Panc1 (cell line): ENCODE measurements at regions not wholly inside any gene's neighbourhood (a gene's known extent, or its start where the extent isn't known, plus 50 kb on each side); places are given as distances from the start of the nearest gene placed in this dataset.

ENCODE experiments used
- ATAC-seq: fragments of 200-7000 bp; cut with Tn5 transposase; 2 replicates; pipeline ENCODE4 v1.9.1; 2020; ENCODE audit warnings: mild to moderate bottlenecking, moderate library complexity
- BruUV-seq: library from RNA; stranded (reverse); fragments of 400-500 nt; replicated peaks from 2 replicates; lab custom pipeline; 2021; lab: Mats Ljungman, UMichigan
- CTCF ChIA-PET: fragments of 300-600 bp; sonication (Branson Sonifier 250); formaldehyde crosslinking; loops from one replicate; lab custom pipeline; 2022; ENCODE audit warnings: antibody characterized with exemption; lab: Charles Lee
- POLR2A ChIA-PET: fragments of 300-600 bp; sonication (Branson Sonifier 250); formaldehyde crosslinking; loops from one replicate; lab custom pipeline; 2022; ENCODE audit warnings: antibody characterized with exemption; lab: Charles Lee
- DNase-seq: peaks from one replicate; pipeline ENCODE4 v3.0.0-alpha.2; 2010; ENCODE audit warnings: low read depth, low spot score
- H3K27ac ChIP-seq: 2 replicates; pipeline ENCODE4 v1.5.1; 2011; ENCODE audit warnings: mild to moderate bottlenecking, low read length, inconsistent platforms
- H3K27me3 ChIP-seq: fragments of 200-500 bp; sonication (Bioruptor generic); 2 replicates; pipeline ENCODE4 v1.6.0; 2014; ENCODE audit warnings: low read length, inconsistent platforms; ENCODE audit not compliant: control insufficient read depth, insufficient read depth
- H3K36me3 ChIP-seq: fragments of 200-500 bp; sonication (Bioruptor generic); 2 replicates; pipeline ENCODE4 v1.5.1; 2014; ENCODE audit warnings: inconsistent platforms, mild to moderate bottlenecking, low read length, moderate library complexity; ENCODE audit not compliant: control insufficient read depth, insufficient read depth
- H3K4me1 ChIP-seq: 2 replicates; pipeline ENCODE4 v1.5.1; 2011; ENCODE audit warnings: inconsistent platforms, mild to moderate bottlenecking, low read length, moderate library complexity; ENCODE audit not compliant: control insufficient read depth, insufficient read depth
- H3K4me3 ChIP-seq, 2 experiments: 2 replicates each; pipeline ENCODE4 v1.5.1; 2011 to 2012; ENCODE audit warnings: low read depth in 2 of 2, low read length in 2 of 2, mild to moderate bottlenecking in 2 of 2, inconsistent platforms in 1 of 2, moderate library complexity in 1 of 2
- H3K9me3 ChIP-seq: fragments of 200-500 bp; sonication (Bioruptor generic); 2 replicates; pipeline ENCODE4 v1.5.1; 2014; ENCODE audit warnings: low read depth, mild to moderate bottlenecking, inconsistent platforms, low read length, moderate library complexity; ENCODE audit not compliant: control insufficient read depth, insufficient read depth
- POLR2AphosphoS5 ChIP-seq: IDR thresholded peaks from 2 replicates; pipeline ENCODE4 v1.6.1; 2012; ENCODE audit warnings: mild to moderate bottlenecking, low read depth, low read length, moderate library complexity
- SIN3A ChIP-seq: IDR thresholded peaks from 2 replicates; pipeline ENCODE4 v1.6.1; 2012; ENCODE audit warnings: low read depth, mild to moderate bottlenecking, low read length, moderate library complexity, borderline replicate concordance; ENCODE audit not compliant: insufficient read depth
- TCF7L2 ChIP-seq: IDR thresholded peaks from 2 replicates; pipeline ENCODE4 v1.6.1; 2011; ENCODE audit warnings: mild to moderate bottlenecking, low read depth, low read length, inconsistent platforms
- in situ Hi-C: cut with HindIII; loops from 2 replicates; pipeline ENCODE4 v1.10.0; 2016; ENCODE audit warnings: low sequenced_read_pairs, low pct_unique_long_range_greater_than_20kb
- intact Hi-C: fragments of 100-400 bp; cut with micrococcal nuclease; formaldehyde crosslinking; loops from one replicate; pipeline ENCODE4 v1.10.0; 2022; ENCODE audit not compliant: unreplicated experiment
- TF ChIP-seq, protein P1 (sequence below): fragments of 450-650 bp; IDR thresholded peaks from 2 replicates; pipeline ENCODE4 v1.5.1; 2017; ENCODE audit warnings: mild to moderate bottlenecking
- TF ChIP-seq, protein P2 (sequence below), 2 experiments: IDR thresholded peaks; 2 replicates each; pipeline ENCODE4 v1.6.1; 2011 to 2012; ENCODE audit warnings: low read depth in 2 of 2, control low read depth in 1 of 2, low read length in 1 of 2, mild to moderate bottlenecking in 1 of 2, moderate library complexity in 1 of 2; ENCODE audit not compliant: insufficient read depth in 1 of 2

DNA sequence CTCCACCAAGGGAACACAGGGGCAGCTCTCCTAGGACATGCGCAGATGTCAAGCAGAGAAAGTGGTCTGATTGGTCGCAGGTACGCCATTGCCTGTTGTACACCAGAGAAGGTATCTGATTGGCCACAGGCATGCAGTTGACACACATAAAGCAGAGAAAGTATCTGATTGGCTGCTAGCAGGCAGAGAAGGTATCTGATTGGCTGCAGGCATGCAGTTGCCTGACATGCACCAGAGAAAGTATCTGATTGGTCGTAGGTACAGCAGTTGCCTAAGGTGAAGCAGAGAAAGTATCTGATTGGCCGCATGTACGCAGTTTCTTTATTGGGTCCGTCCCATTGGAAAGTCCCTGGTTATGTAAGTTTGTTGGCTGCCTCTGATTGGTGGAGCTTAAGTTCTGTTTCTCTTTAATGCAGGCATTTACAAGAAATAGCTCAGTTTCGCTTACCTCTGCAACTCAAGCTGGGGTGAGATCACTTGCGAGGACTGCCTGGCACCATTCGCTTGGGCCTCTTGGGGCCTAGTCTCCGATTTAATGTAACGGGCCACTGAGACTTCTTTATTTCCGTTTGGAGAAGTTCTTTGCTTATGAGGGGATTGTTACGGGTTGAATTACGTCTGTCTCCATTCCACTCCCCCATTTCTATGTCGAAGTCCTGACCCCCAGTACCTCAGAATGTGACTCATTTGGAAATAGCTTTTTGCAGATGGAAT lies 74.2 kb downstream of the SIK1 start:
- Histone ChIP-seq H3K36me3 (no peaks in the 10 kb centered on the region), H3K9me3 (no peaks in the 10 kb centered on the region), H3K4me3 (no peak overlapping the region), H3K27ac (no peak overlapping the region), H3K27me3 (no peaks in the 10 kb centered on the region), H3K4me1 (no peaks in the 10 kb centered on the region)
- BruUV-seq, result no TSS peak
- ATAC-seq, result no peak
- in situ Hi-C loops (no loop called here), intact Hi-C loops (no loop called here)
- DNase-seq, result no peak
- CTCF ChIA-PET, result no interaction called here
- no peak for TF ChIP-seq POLR2AphosphoS5
- no peak for TF ChIP-seq SIN3A
- TF ChIP-seq, protein P1, sequence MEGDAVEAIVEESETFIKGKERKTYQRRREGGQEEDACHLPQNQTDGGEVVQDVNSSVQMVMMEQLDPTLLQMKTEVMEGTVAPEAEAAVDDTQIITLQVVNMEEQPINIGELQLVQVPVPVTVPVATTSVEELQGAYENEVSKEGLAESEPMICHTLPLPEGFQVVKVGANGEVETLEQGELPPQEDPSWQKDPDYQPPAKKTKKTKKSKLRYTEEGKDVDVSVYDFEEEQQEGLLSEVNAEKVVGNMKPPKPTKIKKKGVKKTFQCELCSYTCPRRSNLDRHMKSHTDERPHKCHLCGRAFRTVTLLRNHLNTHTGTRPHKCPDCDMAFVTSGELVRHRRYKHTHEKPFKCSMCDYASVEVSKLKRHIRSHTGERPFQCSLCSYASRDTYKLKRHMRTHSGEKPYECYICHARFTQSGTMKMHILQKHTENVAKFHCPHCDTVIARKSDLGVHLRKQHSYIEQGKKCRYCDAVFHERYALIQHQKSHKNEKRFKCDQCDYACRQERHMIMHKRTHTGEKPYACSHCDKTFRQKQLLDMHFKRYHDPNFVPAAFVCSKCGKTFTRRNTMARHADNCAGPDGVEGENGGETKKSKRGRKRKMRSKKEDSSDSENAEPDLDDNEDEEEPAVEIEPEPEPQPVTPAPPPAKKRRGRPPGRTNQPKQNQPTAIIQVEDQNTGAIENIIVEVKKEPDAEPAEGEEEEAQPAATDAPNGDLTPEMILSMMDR, result no peak
- TF ChIP-seq, protein P2, sequence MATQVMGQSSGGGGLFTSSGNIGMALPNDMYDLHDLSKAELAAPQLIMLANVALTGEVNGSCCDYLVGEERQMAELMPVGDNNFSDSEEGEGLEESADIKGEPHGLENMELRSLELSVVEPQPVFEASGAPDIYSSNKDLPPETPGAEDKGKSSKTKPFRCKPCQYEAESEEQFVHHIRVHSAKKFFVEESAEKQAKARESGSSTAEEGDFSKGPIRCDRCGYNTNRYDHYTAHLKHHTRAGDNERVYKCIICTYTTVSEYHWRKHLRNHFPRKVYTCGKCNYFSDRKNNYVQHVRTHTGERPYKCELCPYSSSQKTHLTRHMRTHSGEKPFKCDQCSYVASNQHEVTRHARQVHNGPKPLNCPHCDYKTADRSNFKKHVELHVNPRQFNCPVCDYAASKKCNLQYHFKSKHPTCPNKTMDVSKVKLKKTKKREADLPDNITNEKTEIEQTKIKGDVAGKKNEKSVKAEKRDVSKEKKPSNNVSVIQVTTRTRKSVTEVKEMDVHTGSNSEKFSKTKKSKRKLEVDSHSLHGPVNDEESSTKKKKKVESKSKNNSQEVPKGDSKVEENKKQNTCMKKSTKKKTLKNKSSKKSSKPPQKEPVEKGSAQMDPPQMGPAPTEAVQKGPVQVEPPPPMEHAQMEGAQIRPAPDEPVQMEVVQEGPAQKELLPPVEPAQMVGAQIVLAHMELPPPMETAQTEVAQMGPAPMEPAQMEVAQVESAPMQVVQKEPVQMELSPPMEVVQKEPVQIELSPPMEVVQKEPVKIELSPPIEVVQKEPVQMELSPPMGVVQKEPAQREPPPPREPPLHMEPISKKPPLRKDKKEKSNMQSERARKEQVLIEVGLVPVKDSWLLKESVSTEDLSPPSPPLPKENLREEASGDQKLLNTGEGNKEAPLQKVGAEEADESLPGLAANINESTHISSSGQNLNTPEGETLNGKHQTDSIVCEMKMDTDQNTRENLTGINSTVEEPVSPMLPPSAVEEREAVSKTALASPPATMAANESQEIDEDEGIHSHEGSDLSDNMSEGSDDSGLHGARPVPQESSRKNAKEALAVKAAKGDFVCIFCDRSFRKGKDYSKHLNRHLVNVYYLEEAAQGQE (IDR thresholded peaks at IDR 0.05; ENCODE audit: insufficient read depth in 1 of 2, low read depth in 2 of 2, low read length in 1 of 2), result no peak
- no peak for TF ChIP-seq TCF7L2
- POLR2A ChIA-PET, result no interaction called here

DNA sequence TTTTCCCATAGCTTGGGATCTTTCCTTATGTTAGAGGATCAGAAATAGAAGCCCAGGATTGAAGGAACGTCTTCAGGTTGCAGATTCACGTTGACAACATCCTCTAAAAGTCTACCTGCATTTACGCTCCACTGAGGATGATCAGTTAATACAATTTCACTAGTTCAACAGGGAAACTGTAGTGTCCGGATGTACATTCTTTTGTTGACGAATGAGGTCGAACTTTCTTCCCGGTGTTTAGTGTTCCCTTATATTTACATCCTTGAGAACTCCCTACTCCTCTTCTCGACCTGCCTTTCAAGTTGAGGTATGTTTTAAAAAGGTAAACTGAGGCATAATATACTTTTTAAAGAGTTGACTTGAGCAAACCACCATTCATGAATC lies 74.8 kb downstream of the SIK1 start:
- BruUV-seq, result no TSS peak
- H3K4me1 ChIP-seq, result no peaks in the 10 kb centered on the region
- intact Hi-C loops (no loop called here), in situ Hi-C loops (no loop called here)
- H3K9me3 ChIP-seq, result no peaks in the 10 kb centered on the region
- H3K36me3 ChIP-seq, result no peaks in the 10 kb centered on the region
- CTCF ChIA-PET, result no interaction called here
- ATAC-seq, result no peak
- TF ChIP-seq TCF7L2 (no peak), POLR2AphosphoS5 (no peak), SIN3A (no peak)
- TF ChIP-seq, protein P2 (IDR thresholded peaks at IDR 0.05; ENCODE audit: insufficient read depth in 1 of 2, low read depth in 2 of 2, low read length in 1 of 2), result no peak
- TF ChIP-seq, protein P1, result no peak
- H3K27me3 ChIP-seq, result no peaks in the 10 kb centered on the region
- H3K27ac ChIP-seq, result no peak overlapping the region
- no peak overlapping the region for H3K4me3 ChIP-seq
- POLR2A ChIA-PET, result no interaction called here
- DNase-seq, result no peak
